Activated CD8-positive, alpha-beta T cell treated with anti-CD3 and anti-CD28 coated beads for 36 hours (primary cell): ENCODE measurements at regions not wholly inside any gene's neighbourhood (a gene's known extent, or its start where the extent isn't known, plus 50 kb on each side); places are given as distances from the start of the nearest gene placed in this dataset.

Experiments
- ATAC-seq: fragments of 200-7000 bp; cut with Tn5 transposase; one replicate; pipeline ENCODE4 v1.10.0; 2021; ENCODE audit warnings: mild to moderate bottlenecking, moderate library complexity
- CTCF ChIA-PET: fragments of 350-600 bp; sonication (Branson Sonifier 250); formaldehyde crosslinking; loops from one replicate; lab custom pipeline; 2021; ENCODE audit warnings: antibody characterized with exemption; lab: Charles Lee
- POLR2A ChIA-PET: fragments of 350-600 bp; sonication (Branson Sonifier 250); formaldehyde crosslinking; loops from one replicate; lab custom pipeline; 2021; ENCODE audit warnings: antibody characterized with exemption; lab: Charles Lee
- DNase-seq: peaks from one replicate; pipeline ENCODE4 v3.0.0-alpha.2; 2020
- H3K27ac Mint-ChIP-seq: one replicate; pipeline ENCODE4 v1.8.0; 2021; ENCODE audit warnings: mild to moderate bottlenecking, mixed read lengths
- H3K27me3 Mint-ChIP-seq: one replicate; pipeline ENCODE4 v1.8.0; 2021; ENCODE audit warnings: mixed read lengths
- H3K36me3 Mint-ChIP-seq: one replicate; pipeline ENCODE4 v1.8.0; 2021; ENCODE audit warnings: low read depth, mixed read lengths
- H3K4me1 Mint-ChIP-seq: one replicate; pipeline ENCODE4 v1.8.0; 2021; ENCODE audit warnings: low read depth, mixed read lengths
- H3K4me3 Mint-ChIP-seq: one replicate; pipeline ENCODE4 v1.8.0; 2021; ENCODE audit warnings: mild to moderate bottlenecking, moderate library complexity, mixed read lengths
- H3K9me3 Mint-ChIP-seq: one replicate; pipeline ENCODE4 v1.8.0; 2021; ENCODE audit warnings: mixed read lengths
- CTCF ChIP-seq: fragments of 200-600 bp; IDR thresholded peaks from one replicate; pipeline ENCODE4 v1.8.0; 2022; ENCODE audit warnings: antibody characterized with exemption, mild to moderate bottlenecking
- intact Hi-C: fragments of 100-400 bp; cut with micrococcal nuclease; formaldehyde crosslinking; loops from one replicate; pipeline ENCODE4 v1.10.0; 2022

GRCh38 chr4:160877087-160877790 lies 1286.6 kb downstream of the FSTL5 start:
- intact Hi-C loops = no loop called here
- no peak for TF ChIP-seq CTCF
- CTCF ChIA-PET = interaction anchor here (1.2 kb wide), 1 partner anchor 51 kb away, joined by 3 read pairs; no protein-coding TSS in a partner anchor

GRCh38 chr4:160880180-160880579 lies 1283.6 kb downstream of the FSTL5 start:
- H3K27me3 Mint-ChIP-seq = no peaks in the 10 kb centered on the region
- CTCF ChIA-PET = no interaction called here

More at GRCh38 chr4:160877087-160877790, 1286.6 kb downstream of the FSTL5 start:
- DNase-seq (no peak), ATAC-seq (no peak)
- no peaks in the 10 kb centered on the region for H3K36me3 Mint-ChIP-seq
- H3K27me3 Mint-ChIP-seq = no peaks in the 10 kb centered on the region
- POLR2A ChIA-PET = no interaction called here
- no peak overlapping the region for H3K27ac Mint-ChIP-seq
- H3K9me3 Mint-ChIP-seq = peaks cover 8% of the 10 kb centered on the region
- no peaks in the 10 kb centered on the region for H3K4me1 Mint-ChIP-seq
- no peak overlapping the region for H3K4me3 Mint-ChIP-seq

GRCh38 chr4:160887668-160888067 lies 1276.1 kb downstream of the FSTL5 start:
- Mint-ChIP-seq H3K9me3 (peaks cover 8% of the 10 kb centered on the region), H3K27me3 (no peaks in the 10 kb centered on the region), H3K4me3 (no peak overlapping the region), H3K4me1 (no peaks in the 10 kb centered on the region), H3K27ac (no peak overlapping the region), H3K36me3 (no peaks in the 10 kb centered on the region)
- no peak for DNase-seq
- no peak for ATAC-seq
- intact Hi-C loops = no loop called here
- TF ChIP-seq CTCF = no peak
- ChIA-PET POLR2A (no interaction called here), CTCF (no interaction called here)

More at GRCh38 chr4:160880180-160880579, 1283.6 kb downstream of the FSTL5 start:
- H3K4me3 Mint-ChIP-seq = no peak overlapping the region
- peaks cover 8% of the 10 kb centered on the region for H3K9me3 Mint-ChIP-seq
- DNase-seq (no peak), ATAC-seq (no peak)
- no peaks in the 10 kb centered on the region for H3K36me3 Mint-ChIP-seq
- intact Hi-C loops = no loop called here
- H3K4me1 Mint-ChIP-seq = no peaks in the 10 kb centered on the region
- POLR2A ChIA-PET = no interaction called here
- no peak for TF ChIP-seq CTCF
- H3K27ac Mint-ChIP-seq = no peak overlapping the region

- no peak for TF ChIP-seq CTCF
- Mint-ChIP-seq H3K27me3 (no peaks in the 10 kb centered on the region), H3K27ac (no peak overlapping the region), H3K4me3 (no peak overlapping the region), H3K9me3 (peaks cover 3% of the 10 kb centered on the region), H3K4me1 (no peaks in the 10 kb centered on the region), H3K36me3 (no peaks in the 10 kb centered on the region)
- intact Hi-C loops = no loop called here
- ChIA-PET POLR2A (no interaction called here), CTCF (no interaction called here)
- ATAC-seq (no peak), DNase-seq (no peak)
These were observed 1269.7 kb downstream of the FSTL5 start for GRCh38 chr4:160894128-160894527.

GRCh38 chr4:160894809-160895208 lies 1269.0 kb downstream of the FSTL5 start:
- no peak for ATAC-seq
- no peak overlapping the region for H3K27ac Mint-ChIP-seq
- no peaks in the 10 kb centered on the region for H3K36me3 Mint-ChIP-seq
- H3K27me3 Mint-ChIP-seq = no peaks in the 10 kb centered on the region
- peaks cover 3% of the 10 kb centered on the region for H3K9me3 Mint-ChIP-seq
- H3K4me3 Mint-ChIP-seq = no peak overlapping the region
- intact Hi-C loops = no loop called here
- TF ChIP-seq CTCF = no peak
- ChIA-PET POLR2A (no interaction called here), CTCF (no interaction called here)
- no peaks in the 10 kb centered on the region for H3K4me1 Mint-ChIP-seq
- DNase-seq = no peak
